ENCODE measurements at regions not wholly inside any gene's neighbourhood (a gene's known extent, or its start where the extent isn't known, plus 50 kb on each side); places are given as distances from the start of the nearest gene placed in this dataset.

- TF ChIP-seq GATA1 (IDR thresholded peaks at IDR 0.05; ENCODE audit: low read depth, low read length) = no peak
- TF ChIP-seq POLR2A (IDR thresholded peaks at IDR 0.05; ENCODE audit: low read length) = no peak
- DNase-seq = peak; percentile 22 to 64
These were observed 93.9 kb upstream of the TSPAN2 start for GRCh38 chr1:115183158-115183557.

GRCh38 chr1:115182012-115182715, 92.9 kb upstream of the TSPAN2 start:
- peak in 1 of 2 experiments; percentile 15 for DNase-seq
- no peak for TF ChIP-seq POLR2A (IDR thresholded peaks at IDR 0.05; ENCODE audit: low read length)
- no peak for TF ChIP-seq GATA1 (IDR thresholded peaks at IDR 0.05; ENCODE audit: low read depth, low read length)

- DNase-seq = peak in 1 of 2 experiments; percentile 29
- no peak for TF ChIP-seq POLR2A (IDR thresholded peaks at IDR 0.05; ENCODE audit: low read length)
- no peak for TF ChIP-seq GATA1 (IDR thresholded peaks at IDR 0.05; ENCODE audit: low read depth, low read length)
These were observed 91.9 kb upstream of the TSPAN2 start for GRCh38 chr1:115181231-115181630.

GRCh38 chr1:115179397-115180079, 90.2 kb upstream of the TSPAN2 start:
- TF ChIP-seq POLR2A (IDR thresholded peaks at IDR 0.05; ENCODE audit: low read length) (no peak), GATA1 (IDR thresholded peaks at IDR 0.05; ENCODE audit: low read depth, low read length) (no peak)
- DNase-seq = peak; percentile 91 to 96

GRCh38 chr1:115176189-115176588, 86.9 kb upstream of the TSPAN2 start:
- DNase-seq = no peak

GRCh38 chr1:115175596-115175995, 86.3 kb upstream of the TSPAN2 start:
- DNase-seq = no peak
- TF ChIP-seq GATA1 (IDR thresholded peaks at IDR 0.05; ENCODE audit: low read depth, low read length) (no peak), POLR2A (IDR thresholded peaks at IDR 0.05; ENCODE audit: low read length) (no peak)

More at GRCh38 chr1:115176189-115176588, 86.9 kb upstream of the TSPAN2 start:
- no peak for TF ChIP-seq POLR2A (IDR thresholded peaks at IDR 0.05; ENCODE audit: low read length)
- no peak for TF ChIP-seq GATA1 (IDR thresholded peaks at IDR 0.05; ENCODE audit: low read depth, low read length)

GRCh38 chr1:115173151-115173550, 83.8 kb upstream of the TSPAN2 start:
- DNase-seq = no peak
- TF ChIP-seq GATA1 (IDR thresholded peaks at IDR 0.05; ENCODE audit: low read depth, low read length) (no peak), POLR2A (IDR thresholded peaks at IDR 0.05; ENCODE audit: low read length) (no peak)

GRCh38 chr1:115172270-115172669, 83.0 kb upstream of the TSPAN2 start:
- TF ChIP-seq GATA1 (IDR thresholded peaks at IDR 0.05; ENCODE audit: low read depth, low read length) (no peak), POLR2A (IDR thresholded peaks at IDR 0.05; ENCODE audit: low read length) (no peak)

GRCh38 chr1:115170961-115171392, 81.7 kb upstream of the TSPAN2 start:
- no peak for TF ChIP-seq GATA1 (IDR thresholded peaks at IDR 0.05; ENCODE audit: low read depth, low read length)
- no peak for TF ChIP-seq POLR2A (IDR thresholded peaks at IDR 0.05; ENCODE audit: low read length)

More at GRCh38 chr1:115172270-115172669, 83.0 kb upstream of the TSPAN2 start:
- no peak for DNase-seq

GRCh38 chr1:115170377-115170776, 81.1 kb upstream of the TSPAN2 start:
- TF ChIP-seq GATA1 (IDR thresholded peaks at IDR 0.05; ENCODE audit: low read depth, low read length) (no peak), POLR2A (IDR thresholded peaks at IDR 0.05; ENCODE audit: low read length) (no peak)

More at GRCh38 chr1:115170961-115171392, 81.7 kb upstream of the TSPAN2 start:
- DNase-seq = no peak

GRCh38 chr1:115168026-115168425, 78.7 kb upstream of the TSPAN2 start:
- TF ChIP-seq GATA1 (IDR thresholded peaks at IDR 0.05; ENCODE audit: low read depth, low read length) (no peak), POLR2A (IDR thresholded peaks at IDR 0.05; ENCODE audit: low read length) (no peak)
- peak in 1 of 2 experiments; percentile 22 for DNase-seq

More at GRCh38 chr1:115170377-115170776, 81.1 kb upstream of the TSPAN2 start:
- DNase-seq = no peak

GRCh38 chr1:115166531-115167091, 77.3 kb upstream of the TSPAN2 start:
- TF ChIP-seq POLR2A (IDR thresholded peaks at IDR 0.05; ENCODE audit: low read length) = no peak
- no peak for TF ChIP-seq GATA1 (IDR thresholded peaks at IDR 0.05; ENCODE audit: low read depth, low read length)
- no peak for DNase-seq

GRCh38 chr1:115165776-115166175, 76.5 kb upstream of the TSPAN2 start:
- DNase-seq = no peak
- TF ChIP-seq GATA1 (IDR thresholded peaks at IDR 0.05; ENCODE audit: low read depth, low read length) = no peak
- TF ChIP-seq POLR2A (IDR thresholded peaks at IDR 0.05; ENCODE audit: low read length) = no peak

Measured in erythroblast (primary cell).